Ureter (tissue), 1 donor: ENCODE measurements at regions not wholly inside any gene's neighbourhood (a gene's known extent, or its start where the extent isn't known, plus 50 kb on each side); places are given as distances from the start of the nearest gene placed in this dataset.
A peak's percentile ranks its signal among the peaks of the same experiment; 100 is the strongest.

Source experiments
- DNase-seq: peaks from one replicate; pipeline ENCODE4 v3.0.0-alpha.2; 2020; ENCODE audit warnings: low spot score
- donor health status: DM: yes; HTN: yes; CAD: no.

- DNase-seq: peak; percentile 47
Measured at GRCh38 chr7:41185851-41186250, 517.0 kb downstream of the INHBA start.

DNA sequence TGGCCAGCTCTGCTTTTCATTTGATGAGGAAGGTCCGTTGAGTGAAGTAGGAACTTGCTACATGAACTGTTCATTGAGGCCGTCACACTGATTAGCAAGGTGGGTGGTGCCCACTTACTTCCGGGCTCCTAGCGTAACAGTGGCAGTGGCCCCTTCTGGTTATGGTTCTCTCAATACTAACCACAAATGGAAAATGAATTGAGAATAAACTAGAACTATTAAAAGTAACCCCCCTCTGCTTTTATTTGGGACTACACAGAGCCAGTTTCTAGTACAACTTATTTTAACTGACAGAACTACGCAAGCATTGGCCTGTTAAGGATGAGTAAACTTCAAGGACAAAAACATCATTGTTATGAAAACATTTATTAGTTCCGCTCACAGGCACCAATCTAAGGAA is 519.1 kb downstream of the INHBA start:
- DNase-seq: no peak

DNA sequence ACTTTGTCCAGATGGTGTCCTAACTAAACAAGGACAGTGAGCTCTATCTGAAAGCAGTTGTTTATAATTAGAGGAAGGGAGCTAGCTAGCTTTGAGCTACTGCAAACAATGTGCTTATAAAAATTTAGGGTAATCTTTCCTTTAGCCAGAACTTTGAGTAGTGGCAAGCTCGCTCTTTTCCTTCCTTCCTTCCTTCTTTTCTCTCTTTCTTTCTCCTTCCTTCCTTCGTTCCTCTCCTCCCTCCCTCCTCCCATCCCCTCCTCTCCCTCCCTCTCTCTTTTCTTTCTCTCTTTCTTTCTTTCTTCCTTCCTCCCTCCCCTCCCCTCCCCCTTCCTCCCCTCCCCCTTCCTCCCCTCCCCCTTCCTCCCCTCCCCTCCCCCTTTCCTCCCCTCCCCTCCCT is 520.1 kb downstream of the INHBA start:
- DNase-seq: no peak

GRCh38 chr7:41175435-41175834 is 527.5 kb downstream of the INHBA start:
- no peak for DNase-seq

DNA sequence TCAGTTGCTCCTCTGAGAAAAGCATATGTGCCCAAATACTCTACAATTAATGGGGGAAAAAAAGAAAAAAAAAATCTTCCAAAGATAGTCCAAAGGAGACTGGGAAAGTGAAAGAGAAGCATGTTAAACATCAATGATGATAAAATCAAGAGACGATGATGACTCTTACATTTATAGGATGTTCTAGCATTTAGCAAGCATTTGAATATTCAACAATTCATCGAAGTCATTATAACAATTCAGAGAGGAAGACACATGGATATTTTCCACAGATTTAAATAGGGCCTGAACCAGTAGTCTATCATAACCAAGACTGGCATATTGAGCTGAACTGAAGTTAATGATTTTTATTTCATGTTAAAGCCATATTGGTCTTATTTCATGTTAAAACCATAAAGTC is 528.4 kb downstream of the INHBA start:
- no peak for DNase-seq

DNA sequence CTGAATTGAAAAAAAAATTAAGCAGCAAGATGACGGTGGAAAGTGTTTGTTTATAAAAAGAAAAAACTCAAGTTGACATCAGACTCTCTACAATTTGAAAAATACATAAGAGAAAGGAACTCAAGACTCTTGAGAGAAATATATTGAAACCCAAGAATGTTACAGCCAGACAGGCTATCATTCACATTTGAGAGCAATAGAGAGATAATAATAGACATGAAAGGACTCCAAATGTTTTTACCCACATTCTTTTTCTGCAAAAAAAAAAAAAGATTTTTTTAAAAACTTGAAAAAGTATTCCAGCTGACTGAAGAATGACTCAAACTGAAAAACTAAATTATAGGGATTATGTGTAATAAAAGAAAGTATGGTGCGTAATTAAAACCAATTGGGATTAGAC is 532.4 kb downstream of the INHBA start:
- DNase-seq: no peak

DNA sequence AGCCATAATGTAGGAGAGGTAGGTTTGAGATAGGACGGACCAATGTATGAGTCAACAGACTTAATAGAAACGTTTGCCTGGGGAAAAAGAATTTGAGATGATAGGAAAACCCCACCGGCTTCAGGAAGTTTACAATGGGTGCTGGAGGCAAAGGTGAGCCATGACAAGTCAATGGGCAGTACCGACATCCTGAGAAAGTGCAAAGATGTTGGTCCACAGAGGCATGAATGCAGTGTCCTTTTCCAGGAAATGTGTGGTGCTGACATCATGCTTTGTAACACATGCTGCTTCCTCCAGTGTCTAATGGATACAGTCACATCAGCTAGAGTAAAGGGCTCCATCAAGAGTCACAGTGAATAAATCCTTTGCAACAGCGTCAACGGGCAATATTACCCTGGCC is 533.6 kb downstream of the INHBA start:
- no peak for DNase-seq

DNA sequence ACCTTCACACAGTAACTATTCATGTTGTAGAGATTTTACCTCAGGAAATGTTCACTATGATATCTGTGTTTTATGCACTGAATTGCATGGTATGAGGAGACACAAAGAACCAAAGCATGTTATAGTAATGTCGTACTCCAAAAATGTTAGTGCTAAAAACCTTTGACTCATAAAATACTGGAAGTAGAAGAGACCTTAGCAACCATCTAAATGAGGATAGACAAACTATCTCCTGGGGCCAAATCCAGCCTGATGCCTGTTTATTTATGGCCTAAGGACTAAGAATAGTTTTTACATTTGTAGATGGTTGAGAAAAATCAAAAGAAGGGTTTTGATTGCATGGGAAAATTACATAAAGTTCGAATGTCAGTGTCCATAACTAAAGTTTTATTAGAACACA is 535.1 kb downstream of the INHBA start:
- no peak for DNase-seq

GRCh38 chr7:41164440-41164839 is 538.5 kb downstream of the INHBA start:
- no peak for DNase-seq

DNA sequence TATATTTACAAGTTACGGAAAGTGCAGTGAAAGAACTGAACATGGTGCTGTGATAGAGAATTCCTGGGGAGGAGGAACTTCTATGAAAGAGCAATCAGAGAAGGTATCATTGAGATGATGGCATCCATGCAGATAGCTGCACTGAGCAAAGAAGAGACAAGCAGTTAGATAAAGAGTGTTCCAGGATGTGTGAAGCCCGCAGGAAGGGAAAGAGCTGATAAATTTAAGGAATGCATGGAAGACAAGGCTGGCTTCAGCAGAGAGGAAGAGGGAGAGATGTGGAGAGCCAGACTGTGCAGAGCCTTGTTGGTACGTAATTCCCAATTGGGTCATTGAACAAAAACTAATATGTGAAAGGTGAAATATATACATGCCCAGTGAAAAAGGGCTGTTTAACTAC is 538.9 kb downstream of the INHBA start:
- no peak for DNase-seq

- no peak for DNase-seq
Measured at GRCh38 chr7:41162612-41163011, 540.3 kb downstream of the INHBA start.

DNA sequence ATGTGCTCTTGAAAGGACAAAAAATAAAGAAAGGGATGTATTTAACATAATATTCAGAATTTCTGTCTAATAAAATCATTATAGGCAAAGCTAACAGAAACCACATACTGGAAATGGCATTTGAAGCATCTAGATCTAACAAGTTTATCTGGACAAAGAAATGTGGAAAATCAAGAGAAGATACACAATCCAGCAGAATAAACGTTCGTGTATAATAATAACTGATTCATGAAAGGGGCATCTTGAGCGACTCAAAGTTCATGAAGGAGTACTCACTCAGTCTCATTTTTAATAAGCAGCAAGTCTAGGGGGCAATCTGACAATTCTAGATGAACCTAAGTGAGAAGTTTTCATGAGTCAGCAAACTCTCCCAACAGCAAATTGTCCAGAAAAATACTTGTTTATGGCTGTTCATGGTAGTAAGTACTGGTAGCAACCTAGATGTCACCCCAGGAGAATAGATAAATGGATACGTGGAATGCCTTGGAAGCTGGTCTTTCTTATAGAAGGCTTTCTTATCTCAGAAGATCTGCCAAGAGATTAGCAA is 541.8 kb downstream of the INHBA start:
- no peak for DNase-seq

DNA sequence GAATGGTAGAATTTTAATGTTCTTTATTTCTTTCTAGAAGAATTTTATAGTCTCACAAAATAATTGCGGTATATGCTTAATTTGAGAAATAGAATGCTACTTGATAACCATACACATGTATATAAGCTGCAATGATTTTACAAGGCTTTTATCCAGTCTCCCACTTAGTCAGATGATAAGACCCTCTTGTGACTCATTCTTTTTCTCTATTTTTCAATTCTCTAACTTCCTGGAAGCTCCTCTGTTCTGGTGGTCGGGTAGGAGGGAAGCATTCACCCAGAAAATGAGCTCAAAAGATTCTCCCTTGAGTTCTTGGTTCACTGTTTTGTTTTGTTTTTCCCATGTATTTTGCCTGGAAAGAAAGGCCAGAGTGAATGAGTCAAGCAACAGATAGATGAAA is 546.6 kb downstream of the INHBA start:
- no peak for DNase-seq

- DNase-seq: no peak
Measured at GRCh38 chr7:41153268-41153667, 549.6 kb downstream of the INHBA start.

- no peak for DNase-seq
Measured at GRCh38 chr7:41152179-41152678, 550.7 kb downstream of the INHBA start.

- no peak for DNase-seq
Measured at GRCh38 chr7:41149576-41149975, 553.3 kb downstream of the INHBA start.

GRCh38 chr7:41148521-41148951 is 554.4 kb downstream of the INHBA start:
- DNase-seq: no peak

GRCh38 chr7:41147606-41148485 is 555.0 kb downstream of the INHBA start:
- DNase-seq: no peak

DNA sequence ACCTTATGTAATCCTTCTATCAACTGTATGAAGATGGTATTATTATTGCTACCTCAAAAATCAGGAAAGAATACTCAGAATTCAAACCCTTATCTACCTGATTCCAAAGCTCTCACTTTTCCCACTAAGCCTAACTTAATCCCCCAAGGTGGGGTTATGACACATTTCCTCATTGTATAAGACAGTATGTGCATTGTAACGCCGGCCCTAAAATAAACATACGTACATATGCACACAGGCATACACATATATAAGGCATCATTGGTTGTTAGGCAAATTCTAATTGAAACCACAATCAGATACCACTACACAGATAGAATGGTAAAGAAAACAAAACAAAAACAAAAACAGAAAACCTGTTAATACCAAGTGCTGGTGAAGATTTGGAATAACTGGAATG is 556.5 kb downstream of the INHBA start:
- DNase-seq: no peak

DNA sequence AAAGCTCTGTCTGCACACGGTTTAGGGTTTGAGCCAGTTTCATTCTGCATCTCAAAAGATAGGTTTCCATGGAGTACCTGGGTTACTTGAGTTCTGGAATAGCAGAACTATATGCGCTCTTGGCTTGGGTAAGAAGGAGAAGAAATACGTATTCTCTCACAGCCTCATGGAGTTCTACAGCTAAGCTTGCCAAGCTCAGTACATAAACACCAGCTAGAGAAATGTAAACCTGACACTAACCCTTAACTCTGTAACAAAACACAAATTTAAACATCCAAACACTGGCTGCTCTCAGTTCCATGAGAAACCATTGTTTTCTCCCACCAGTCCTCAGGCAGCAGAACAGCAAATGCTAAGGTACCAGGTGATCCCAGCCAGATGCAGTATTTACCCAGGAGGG is 557.2 kb downstream of the INHBA start:
- DNase-seq: no peak

GRCh38 chr7:41142904-41143473 is 559.9 kb downstream of the INHBA start:
- no peak for DNase-seq

GRCh38 chr7:41139789-41140188 is 563.1 kb downstream of the INHBA start:
- DNase-seq: no peak

DNA sequence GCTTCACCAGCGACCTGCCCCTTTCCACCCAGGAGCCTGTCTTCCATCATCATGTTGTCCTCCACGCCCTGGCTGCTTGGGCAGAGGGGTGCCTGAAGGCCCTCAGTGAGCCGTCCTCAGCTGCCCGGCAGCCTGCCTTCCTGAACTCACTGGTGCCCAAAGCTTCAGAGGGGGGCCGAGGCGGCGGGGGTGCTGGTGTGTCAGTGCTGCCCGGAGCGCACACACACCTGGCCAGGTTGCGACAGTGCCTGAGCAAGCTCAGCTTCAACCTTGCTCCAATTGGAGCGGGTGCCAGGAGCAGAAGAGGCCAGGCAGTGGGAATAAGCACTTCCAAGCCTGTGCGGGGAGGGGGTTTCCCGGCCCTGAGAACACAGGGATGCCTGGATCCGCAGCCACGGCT is 566.3 kb downstream of the INHBA start:
- DNase-seq: peak; percentile 62
